GM12865 (cell line): ENCODE measurements at regions not wholly inside any gene's neighbourhood (a gene's known extent, or its start where the extent isn't known, plus 50 kb on each side); places are given as distances from the start of the nearest gene placed in this dataset.

Source experiments
- DNase-seq: peaks from one replicate; pipeline ENCODE4 v3.0.0; 2010; ENCODE audit warnings: low read depth
- H3K4me3 ChIP-seq: 2 replicates; pipeline ENCODE4 v1.5.1; 2011; ENCODE audit warnings: mild to moderate bottlenecking, low read depth, low read length, control low read depth
- CTCF ChIP-seq: IDR thresholded peaks from 2 replicates; pipeline ENCODE4 v1.5.1; 2011; ENCODE audit warnings: low read length, control low read depth, low read depth, inconsistent platforms; ENCODE audit not compliant: insufficient read depth; ENCODE audit errors: missing control alignments

- no peak for DNase-seq
- no peak for TF ChIP-seq CTCF
- H3K4me3 ChIP-seq: no peak overlapping the region
These were observed 475.3 kb upstream of the ZFHX3 start for GRCh38 chr16:73523209-73523608.

GRCh38 chr16:73521499-73521898 lies 473.6 kb upstream of the ZFHX3 start:
- no peak for DNase-seq
- H3K4me3 ChIP-seq: no peak overlapping the region
- TF ChIP-seq CTCF: no peak

GRCh38 chr16:73515616-73516015 lies 467.7 kb upstream of the ZFHX3 start:
- DNase-seq: no peak
- H3K4me3 ChIP-seq: no peak overlapping the region
- no peak for TF ChIP-seq CTCF

GRCh38 chr16:73510852-73511251 lies 462.9 kb upstream of the ZFHX3 start:
- TF ChIP-seq CTCF: no peak
- H3K4me3 ChIP-seq: no peak overlapping the region
- DNase-seq: no peak

- no peak overlapping the region for H3K4me3 ChIP-seq
- no peak for DNase-seq
- TF ChIP-seq CTCF: no peak
These were observed 458.7 kb upstream of the ZFHX3 start for GRCh38 chr16:73506568-73507056.

- no peak for DNase-seq
- H3K4me3 ChIP-seq: no peak overlapping the region
- no peak for TF ChIP-seq CTCF
These were observed 457.6 kb upstream of the ZFHX3 start for GRCh38 chr16:73505577-73505976.
